MM.1S (cell line): ENCODE measurements at regions not wholly inside any gene's neighbourhood (a gene's known extent, or its start where the extent isn't known, plus 50 kb on each side); places are given as distances from the start of the nearest gene placed in this dataset.
A peak's percentile ranks its signal among the peaks of the same experiment; 100 is the strongest.

ENCODE experiments used
- DNase-seq: peaks from one replicate; pipeline ENCODE4 v3.0.0-alpha.2; 2015
- H2AFZ ChIP-seq: fragments of 300-600 bp; sonication (generic); 2 replicates; pipeline ENCODE4 v1.6.0; 2016; ENCODE audit warnings: antibody characterized with exemption, low read length
- H3F3A ChIP-seq: fragments of 300-600 bp; sonication (generic); 2 replicates; pipeline ENCODE4 v1.6.1; 2016; ENCODE audit warnings: mild to moderate bottlenecking, antibody characterized with exemption, low read length, moderate library complexity, mixed read lengths; ENCODE audit not compliant: insufficient read depth
- H3K27ac ChIP-seq: fragments of 300-600 bp; sonication (generic); 2 replicates; pipeline ENCODE4 v1.5.1; 2016; ENCODE audit warnings: mild to moderate bottlenecking, low read length
- H3K27me3 ChIP-seq: fragments of 300-600 bp; sonication (generic); replicated peaks from 2 replicates; pipeline ENCODE4 v1.6.0; 2016; ENCODE audit warnings: low read length; ENCODE audit not compliant: insufficient read depth
- H3K36me3 ChIP-seq: fragments of 300-600 bp; sonication (generic); replicated peaks from 2 replicates; pipeline ENCODE4 v1.6.1; 2016; ENCODE audit warnings: mild to moderate bottlenecking, low read length, mixed read lengths; ENCODE audit not compliant: insufficient read depth
- H3K4me1 ChIP-seq: fragments of 300-600 bp; sonication (generic); 2 replicates; pipeline ENCODE4 v1.6.1; 2016; ENCODE audit warnings: low read length, mixed read lengths
- H3K4me2 ChIP-seq: fragments of 300-600 bp; sonication (generic); 2 replicates; pipeline ENCODE4 v1.6.0; 2016; ENCODE audit warnings: low read depth, low read length
- H3K4me3 ChIP-seq: fragments of 300-600 bp; sonication (generic); 2 replicates; pipeline ENCODE4 v1.5.1; 2016; ENCODE audit warnings: low read length, mixed read lengths
- H3K79me2 ChIP-seq: fragments of 300-600 bp; sonication (generic); 2 replicates; pipeline ENCODE4 v1.6.1; 2016; ENCODE audit warnings: mixed run types, low read length, mixed read lengths
- H3K9ac ChIP-seq: fragments of 300-600 bp; sonication (generic); 2 replicates; pipeline ENCODE4 v1.6.1; 2016; ENCODE audit warnings: low read length, mixed read lengths
- H3K9me2 ChIP-seq: fragments of 300-600 bp; sonication (generic); replicated peaks from 2 replicates; pipeline ENCODE4 v1.6.1; 2016; ENCODE audit warnings: mild to moderate bottlenecking, low read length, mixed read lengths; ENCODE audit not compliant: insufficient read depth
- H3K9me3 ChIP-seq: fragments of 300-600 bp; sonication (generic); replicated peaks from 2 replicates; pipeline ENCODE4 v1.6.1; 2016; ENCODE audit warnings: mild to moderate bottlenecking, low read length, mixed read lengths; ENCODE audit not compliant: insufficient read depth
- H4K20me1 ChIP-seq: fragments of 300-600 bp; sonication (generic); 2 replicates; pipeline ENCODE4 v1.6.1; 2016; ENCODE audit warnings: mild to moderate bottlenecking, low read length, moderate library complexity, mixed read lengths; ENCODE audit not compliant: insufficient read depth
- CTCF ChIP-seq: fragments of 300-600 bp; sonication (generic); IDR thresholded peaks from 2 replicates; pipeline ENCODE4 v1.5.1; 2016; ENCODE audit warnings: antibody characterized with exemption, low read length, mixed read lengths
- EZH2 ChIP-seq: fragments of 300-600 bp; sonication (generic); optimal IDR thresholded peaks from 2 replicates; pipeline ENCODE3; 2017; ENCODE audit warnings: low read depth, mild to moderate bottlenecking, antibody characterized with exemption, low read length, mixed read lengths
- EZH2phosphoT487 ChIP-seq: fragments of 300-600 bp; sonication (generic); IDR thresholded peaks from 2 replicates; pipeline ENCODE4 v1.6.1; 2018; ENCODE audit warnings: antibody characterized with exemption, low read length

DNA sequence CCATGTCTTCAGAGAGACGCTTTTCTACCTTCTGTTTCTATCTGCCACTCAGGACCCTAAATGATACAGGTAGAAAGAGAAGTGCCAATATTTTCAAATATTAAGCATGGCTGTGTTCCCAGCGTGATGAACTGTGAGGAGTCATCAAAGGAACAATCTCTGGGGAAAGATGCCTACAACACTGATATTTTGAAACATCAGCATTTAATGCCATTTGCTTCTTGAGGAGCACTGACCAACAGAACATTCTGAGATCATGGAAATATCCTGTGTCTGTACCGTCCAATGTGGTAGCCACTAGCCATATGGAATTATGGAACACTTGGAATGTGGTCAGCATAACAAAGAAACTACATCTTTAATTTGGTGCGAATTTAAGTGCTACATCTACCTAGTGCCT, 117.9 kb upstream of the COL6A5 start:
- DNase-seq = no peak
- Histone ChIP-seq H3K4me1 (no peaks in the 10 kb centered on the region), H3K4me2 (no peak overlapping the region), H3K27ac (no peak overlapping the region), H3K4me3 (no peak overlapping the region), H3K36me3 (no peaks in the 10 kb centered on the region), H3K79me2 (no peaks in the 10 kb centered on the region), H3K9ac (no peak overlapping the region), H4K20me1 (no peaks in the 10 kb centered on the region), H3K9me2 (no peaks in the 10 kb centered on the region), H3K27me3 (no peaks in the 10 kb centered on the region), H2AFZ (no peak overlapping the region), H3F3A (no peaks in the 10 kb centered on the region), H3K9me3 (no peaks in the 10 kb centered on the region)
- no peak for TF ChIP-seq EZH2phosphoT487
- TF ChIP-seq CTCF = no peak
- no peak for TF ChIP-seq EZH2

DNA sequence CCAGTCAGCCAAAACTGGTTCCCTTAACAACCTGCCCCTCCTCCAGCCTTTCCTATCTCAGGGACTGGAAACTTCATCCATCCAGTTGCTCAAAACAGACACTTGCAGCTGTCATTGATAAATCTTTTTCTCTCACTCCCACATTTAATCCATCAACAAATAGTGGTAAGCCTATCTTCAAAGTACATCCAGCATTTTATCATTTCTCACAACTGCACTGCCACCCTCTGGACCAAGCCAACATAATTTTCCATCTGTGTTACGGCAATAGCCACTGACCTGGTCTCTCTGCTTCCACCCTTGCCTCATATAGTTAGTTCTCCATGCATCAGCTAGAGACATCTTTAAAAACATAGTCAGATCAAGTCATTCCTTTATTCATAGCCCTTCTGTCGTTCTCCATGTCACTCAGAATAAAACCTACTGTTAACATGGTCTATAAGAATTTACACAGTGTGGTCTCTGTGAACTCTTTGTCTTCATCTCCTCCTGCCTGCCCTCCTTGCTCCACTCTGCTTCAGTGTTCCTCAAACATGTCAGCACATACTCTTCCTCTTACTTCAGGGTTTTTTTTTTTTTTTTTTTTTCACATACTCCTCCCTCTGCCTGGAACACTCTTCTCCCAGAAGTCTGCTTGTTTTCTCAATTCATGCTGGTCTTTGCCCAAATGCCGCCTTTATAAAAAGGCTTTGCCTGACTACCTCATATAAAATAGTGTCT, 102.5 kb upstream of the COL6A5 start:
- no peak overlapping the region for H2AFZ ChIP-seq
- H3K4me1 ChIP-seq = no peaks in the 10 kb centered on the region
- H4K20me1 ChIP-seq = no peaks in the 10 kb centered on the region
- no peaks in the 10 kb centered on the region for H3K9me3 ChIP-seq
- H3K36me3 ChIP-seq = no peaks in the 10 kb centered on the region
- no peaks in the 10 kb centered on the region for H3K9me2 ChIP-seq
- no peak overlapping the region for H3K4me2 ChIP-seq
- H3K27ac ChIP-seq = no peak overlapping the region
- no peaks in the 10 kb centered on the region for H3F3A ChIP-seq
- no peak overlapping the region for H3K4me3 ChIP-seq
- DNase-seq = peak; percentile 34
- no peaks in the 10 kb centered on the region for H3K27me3 ChIP-seq
- H3K79me2 ChIP-seq = no peaks in the 10 kb centered on the region
- no peak for TF ChIP-seq EZH2phosphoT487
- TF ChIP-seq EZH2 = no peak
- TF ChIP-seq CTCF = peak; percentile 30
- no peak overlapping the region for H3K9ac ChIP-seq

- Histone ChIP-seq H3K9me2 (no peaks in the 10 kb centered on the region), H3K4me3 (no peak overlapping the region), H3K9me3 (no peaks in the 10 kb centered on the region), H4K20me1 (no peaks in the 10 kb centered on the region), H3K27ac (no peak overlapping the region), H3K79me2 (no peaks in the 10 kb centered on the region), H3K36me3 (no peaks in the 10 kb centered on the region), H3K9ac (no peak overlapping the region), H3K4me2 (no peak overlapping the region), H2AFZ (no peak overlapping the region), H3K27me3 (no peaks in the 10 kb centered on the region), H3K4me1 (no peaks in the 10 kb centered on the region), H3F3A (no peaks in the 10 kb centered on the region)
- TF ChIP-seq CTCF = no peak
- no peak for TF ChIP-seq EZH2phosphoT487
- no peak for TF ChIP-seq EZH2
- no peak for DNase-seq
Measured at GRCh38 chr3:130243808-130244207, 101.7 kb upstream of the COL6A5 start.
